HG03354 (cell line): ENCODE measurements at regions not wholly inside any gene's neighbourhood (a gene's known extent, or its start where the extent isn't known, plus 50 kb on each side); places are given as distances from the start of the nearest gene placed in this dataset.

Experiments used
- ATAC-seq: cut with Tn5 transposase; IDR thresholded peaks from one replicate; pipeline ENCODE4 v1.9.1; 2021; ENCODE audit warnings: mild to moderate bottlenecking; ENCODE audit not compliant: unreplicated experiment, poor library complexity, severe bottlenecking

DNA sequence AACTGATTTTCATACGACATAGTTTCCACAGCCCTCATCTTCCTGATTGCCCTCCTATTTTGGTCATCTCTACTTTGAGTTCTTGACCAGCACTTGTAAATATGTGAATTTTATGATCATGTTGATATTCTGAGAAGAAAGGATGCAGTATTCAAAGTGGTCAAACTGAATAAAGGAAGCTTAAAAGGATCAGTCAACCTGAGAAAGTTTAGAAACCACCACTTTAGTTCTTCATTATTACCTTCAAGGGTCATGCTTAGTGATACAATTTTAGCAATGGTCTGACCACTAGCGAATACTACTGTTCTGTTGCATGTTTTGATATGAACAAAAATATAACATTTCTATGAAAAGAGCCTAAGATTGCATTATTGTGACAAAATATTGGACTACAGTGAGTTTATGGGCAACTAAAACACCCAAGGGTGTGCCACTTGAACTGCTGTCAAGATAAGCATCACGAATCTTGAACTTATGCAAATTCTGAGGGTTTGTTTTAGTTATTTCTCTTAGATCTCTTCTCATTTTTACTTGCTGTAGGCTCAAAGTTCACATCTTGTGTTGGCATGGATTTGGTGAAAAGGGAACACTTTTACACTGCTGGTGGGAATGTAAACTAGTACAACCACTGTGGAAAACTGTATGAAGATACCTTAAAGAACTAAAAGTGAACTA, 247.7 kb downstream of the IPMK start:
- peak; percentile 53 for ATAC-seq

DNA sequence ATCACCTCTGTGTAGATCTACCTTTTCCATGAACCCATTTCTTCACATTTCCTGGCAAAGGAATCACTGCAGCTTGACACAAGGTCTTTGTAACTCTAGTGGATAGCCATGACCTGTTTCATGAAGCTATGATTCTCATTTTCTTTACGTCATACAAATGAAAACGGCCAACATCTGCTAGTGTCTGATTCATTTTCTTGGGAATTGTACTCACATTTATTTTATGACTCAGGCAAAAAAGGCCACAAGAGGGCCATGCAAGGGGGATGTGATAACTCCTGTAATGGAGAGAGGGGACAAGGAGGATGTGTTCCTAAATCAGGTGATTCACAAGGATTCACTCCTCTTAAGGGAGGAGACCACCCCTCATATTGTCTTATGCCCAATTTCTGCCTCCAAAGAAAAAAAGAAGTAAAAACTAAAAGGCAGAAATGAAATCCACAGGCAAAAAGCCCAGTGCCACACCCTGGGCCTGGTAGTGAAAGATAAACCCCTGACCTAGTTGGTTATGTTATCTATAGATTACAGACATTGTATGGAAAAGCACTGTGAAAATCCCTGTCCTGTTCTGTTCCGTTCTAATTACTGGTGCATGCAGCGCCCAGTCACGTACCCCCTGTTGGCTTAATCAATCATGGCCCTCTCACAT, 249.9 kb downstream of the IPMK start:
- no peak for ATAC-seq

DNA sequence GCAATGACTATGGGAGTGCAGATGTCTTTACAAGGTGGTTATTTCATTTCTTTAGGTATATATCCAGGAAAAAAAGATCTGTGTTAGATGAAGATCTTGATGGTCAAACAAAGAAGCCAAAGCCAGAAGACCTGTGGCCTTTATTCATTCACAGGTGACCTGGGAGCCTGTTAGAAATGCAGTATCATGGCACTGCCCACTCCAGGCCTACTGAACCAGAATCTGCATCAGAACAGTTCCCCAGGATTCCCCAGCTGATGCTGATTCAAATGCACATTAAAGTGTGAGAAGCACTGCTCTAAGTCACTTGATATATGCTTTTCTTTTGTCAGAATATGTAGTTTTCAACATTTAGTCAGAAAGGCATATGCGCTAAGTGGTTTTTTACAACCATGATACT, 251.1 kb downstream of the IPMK start:
- no peak for ATAC-seq

DNA sequence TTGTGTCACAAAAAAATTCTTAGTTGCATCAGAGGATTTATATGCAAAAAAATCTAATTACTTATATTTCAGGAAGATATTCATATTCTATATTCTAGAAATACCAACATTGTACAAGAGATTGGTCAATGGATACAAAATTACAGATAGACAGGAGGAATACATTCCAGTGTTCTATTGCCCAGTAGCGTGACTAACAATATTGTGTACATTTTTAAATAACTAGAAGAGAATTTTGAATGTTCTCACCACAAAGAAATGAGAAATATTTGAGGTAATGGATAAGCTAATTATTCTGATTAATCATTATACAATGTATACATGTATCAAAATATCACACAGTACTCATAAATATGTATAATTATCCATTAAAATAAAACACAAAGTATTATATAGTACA, 253.3 kb downstream of the IPMK start:
- ATAC-seq = no peak

DNA sequence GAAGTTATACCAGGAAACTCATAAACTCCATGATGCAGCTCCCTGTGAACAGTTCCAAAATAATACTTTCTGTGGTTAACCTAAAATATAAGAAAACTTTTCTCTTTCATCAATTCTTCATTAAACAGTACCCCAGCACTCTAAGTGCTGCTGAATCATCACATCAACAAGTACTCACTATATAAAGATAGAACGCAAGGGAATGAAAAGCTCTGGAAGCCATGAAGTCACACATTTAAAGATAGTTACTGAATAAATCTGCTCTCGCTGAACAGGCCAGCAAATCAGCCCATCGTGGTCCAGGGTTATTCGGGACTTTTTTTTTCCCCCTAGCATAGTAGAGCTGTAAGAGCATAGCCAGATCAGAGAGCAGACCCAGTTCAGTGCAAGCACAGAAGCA, 254.3 kb downstream of the IPMK start:
- no peak for ATAC-seq

DNA sequence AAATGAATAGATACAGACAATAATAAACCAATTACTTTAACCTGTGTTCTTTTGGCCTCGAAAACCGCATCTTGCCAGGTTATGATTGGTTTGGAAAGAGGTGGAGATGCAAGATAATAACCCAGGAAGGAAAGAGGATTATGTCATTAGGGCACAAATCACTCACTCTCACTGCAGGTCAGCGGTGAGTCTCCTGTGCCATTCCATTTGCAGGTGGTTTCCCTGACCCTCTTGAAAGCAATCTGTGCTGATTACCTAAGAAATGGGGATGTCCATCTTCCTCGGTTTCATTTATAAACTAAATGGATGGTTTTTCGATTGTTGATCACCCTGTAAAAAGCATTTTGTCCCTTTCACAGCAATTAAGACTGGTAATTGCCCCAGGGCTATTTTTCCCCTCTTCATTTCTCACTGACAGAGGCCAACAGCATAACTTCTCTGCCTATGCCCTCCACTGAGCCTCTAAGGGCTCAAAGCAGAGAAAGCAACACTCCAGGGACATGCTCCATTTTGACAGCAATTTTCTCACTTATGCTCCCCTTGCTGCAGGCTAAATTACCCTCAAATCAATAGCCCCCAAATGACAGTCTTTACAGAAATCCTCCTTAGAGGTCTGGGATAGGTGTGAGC, 257.5 kb downstream of the IPMK start:
- no peak for ATAC-seq

DNA sequence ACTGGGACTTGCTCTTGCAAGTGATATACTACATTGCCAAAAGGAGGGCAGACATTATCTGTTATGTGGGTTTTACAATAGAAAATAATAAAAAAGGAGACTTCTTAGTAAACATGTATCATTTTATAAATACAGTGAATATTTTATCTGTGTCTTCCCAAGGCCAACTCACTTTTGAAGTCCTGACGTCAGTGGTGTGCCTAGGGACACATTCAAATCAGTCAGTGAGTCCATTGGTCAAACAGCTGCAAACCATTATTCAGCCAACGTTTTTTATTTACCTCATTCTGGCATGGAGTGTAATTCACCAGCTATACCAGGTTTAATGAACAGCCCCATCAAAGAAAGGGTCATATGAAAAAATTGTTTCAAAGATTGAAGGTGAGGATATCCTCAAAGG, 263.7 kb downstream of the IPMK start:
- no peak for ATAC-seq

DNA sequence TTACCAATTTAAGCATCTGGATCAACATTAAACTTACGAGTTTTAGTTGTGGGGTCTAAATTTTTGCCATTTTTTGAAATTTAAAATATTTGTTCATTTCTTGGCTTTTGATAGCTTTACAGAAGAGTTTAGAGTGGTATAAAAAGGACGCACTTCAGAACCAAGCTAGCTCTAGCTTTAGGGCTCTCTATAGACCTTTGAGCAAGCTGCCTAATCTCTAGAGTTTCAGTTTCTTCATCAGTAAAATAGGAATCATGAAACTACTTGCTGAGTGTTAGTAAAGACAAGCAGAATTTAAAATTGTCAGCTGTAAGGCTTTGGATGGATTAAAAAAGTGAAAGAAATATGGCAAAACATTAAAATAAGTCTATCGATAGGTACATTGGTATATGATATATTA, 266.5 kb downstream of the IPMK start:
- ATAC-seq = no peak

DNA sequence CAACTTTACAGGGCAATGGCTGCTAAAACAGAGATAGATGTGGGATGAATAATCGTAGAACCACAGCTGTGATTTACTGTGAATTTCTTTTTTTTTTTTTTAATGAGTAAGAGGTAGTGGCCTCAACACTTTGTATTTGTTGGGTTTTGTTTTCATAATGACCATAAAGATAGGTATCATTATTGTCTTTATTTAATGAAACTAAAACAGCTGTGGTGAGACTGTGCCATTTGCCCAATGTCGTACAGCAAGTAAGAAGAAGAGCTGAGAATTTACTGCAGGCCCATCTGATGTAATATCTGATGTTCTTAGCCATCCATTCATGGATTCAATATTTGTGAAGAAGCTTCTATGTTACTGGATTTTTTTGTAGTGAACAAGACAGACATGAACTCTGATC, 271.2 kb downstream of the IPMK start:
- no peak for ATAC-seq

DNA sequence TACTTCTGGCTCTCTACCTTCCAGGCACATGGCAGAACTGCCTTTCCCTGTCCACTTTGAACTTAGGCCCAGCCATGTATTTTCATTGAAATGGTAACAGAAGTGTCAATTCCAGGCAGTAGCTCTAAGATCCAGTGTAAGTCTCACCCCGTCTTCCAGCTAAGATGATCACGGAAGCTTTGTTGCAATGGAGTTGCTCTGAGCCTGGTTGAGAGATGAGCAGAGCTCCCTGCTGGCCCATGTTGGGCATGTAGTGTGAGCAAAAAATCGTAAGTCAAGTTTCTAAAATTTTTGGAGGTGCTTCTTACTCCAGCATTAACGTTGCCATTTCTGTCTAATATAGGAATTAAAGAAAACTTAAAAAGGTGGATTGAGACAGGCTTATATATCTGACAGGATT, 274.4 kb downstream of the IPMK start:
- no peak for ATAC-seq

DNA sequence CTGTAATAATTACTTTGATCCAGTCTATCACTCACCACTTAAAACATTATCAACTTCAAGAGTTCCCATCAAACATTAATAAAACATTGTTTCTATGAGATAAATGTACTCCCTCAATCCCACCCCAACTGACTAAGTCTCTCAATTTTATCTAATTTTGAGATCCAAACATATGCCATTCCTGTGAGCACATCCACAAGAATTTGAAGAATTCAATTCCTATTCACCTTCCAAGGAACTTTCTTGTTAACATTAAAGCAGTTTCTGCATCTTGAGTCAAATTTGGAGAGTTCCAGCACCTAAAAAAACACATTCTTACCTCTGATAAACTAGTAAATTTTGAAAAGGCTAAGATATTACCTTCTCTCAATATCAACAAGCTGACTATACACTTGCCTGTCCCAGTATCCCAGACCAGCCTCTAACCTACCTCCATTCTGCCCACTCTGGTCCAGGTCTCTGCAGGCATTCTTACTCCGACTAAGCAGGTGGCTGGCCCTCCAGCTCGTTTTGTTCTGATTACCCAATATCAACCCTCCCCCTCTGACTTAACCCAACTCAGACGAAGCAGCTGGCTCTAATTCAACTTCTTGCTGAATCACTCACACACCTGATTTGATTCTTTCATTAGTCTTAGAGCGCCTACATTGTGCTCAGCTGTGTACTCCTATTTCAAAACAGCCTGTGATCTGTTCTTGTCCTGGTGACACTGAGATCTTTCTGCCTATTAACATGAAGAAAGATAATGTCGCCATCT, 275.2 kb downstream of the IPMK start:
- ATAC-seq = no peak

DNA sequence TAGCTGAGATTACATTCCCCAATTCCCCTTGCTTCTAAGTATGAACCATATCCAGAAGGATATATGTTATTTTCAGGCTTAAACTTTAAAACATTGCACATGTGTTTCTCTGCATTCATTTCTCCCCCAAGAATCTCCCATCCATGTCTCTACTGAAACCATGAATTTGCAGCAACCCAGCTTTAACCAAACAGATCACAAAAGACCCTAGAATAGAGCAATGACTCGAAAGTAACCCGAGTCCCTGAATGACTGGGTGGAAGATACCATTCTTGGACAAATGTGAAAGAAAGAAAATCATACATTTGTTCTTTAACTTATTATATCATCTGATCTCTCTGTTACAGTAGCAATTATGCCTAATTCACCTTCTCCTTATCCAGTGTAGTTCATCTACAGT, 278.7 kb downstream of the IPMK start:
- ATAC-seq = no peak

DNA sequence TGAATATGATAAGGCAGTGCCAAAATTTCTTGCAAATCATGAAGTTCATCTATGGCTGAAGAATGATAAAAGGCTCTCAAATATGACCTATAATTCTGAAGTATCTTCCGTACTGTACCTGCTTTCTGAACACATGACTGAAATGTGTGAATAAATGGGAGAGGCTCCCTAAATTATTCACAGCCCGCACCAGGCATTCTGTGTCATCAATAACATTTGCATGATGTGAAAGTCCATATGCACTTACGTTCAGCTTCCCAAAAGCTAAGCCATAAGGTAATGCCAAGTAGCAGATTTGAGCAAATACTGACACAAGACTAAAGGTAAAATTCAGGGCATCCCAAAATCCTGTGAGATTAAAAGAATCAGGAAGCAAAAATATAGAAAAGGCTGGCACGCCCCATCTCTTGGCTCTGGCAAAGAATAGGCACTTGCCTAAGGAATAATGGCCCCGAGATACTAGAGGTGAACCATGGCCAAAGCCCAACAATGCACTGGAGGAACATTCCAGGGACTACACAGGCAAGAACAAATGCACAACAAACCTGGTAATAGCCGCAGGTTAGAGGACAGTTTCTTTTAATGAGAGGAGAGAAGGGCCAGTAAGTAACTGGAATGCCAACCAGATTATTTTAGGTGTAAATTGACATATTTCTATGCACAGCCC, 280.5 kb downstream of the IPMK start:
- no peak for ATAC-seq

DNA sequence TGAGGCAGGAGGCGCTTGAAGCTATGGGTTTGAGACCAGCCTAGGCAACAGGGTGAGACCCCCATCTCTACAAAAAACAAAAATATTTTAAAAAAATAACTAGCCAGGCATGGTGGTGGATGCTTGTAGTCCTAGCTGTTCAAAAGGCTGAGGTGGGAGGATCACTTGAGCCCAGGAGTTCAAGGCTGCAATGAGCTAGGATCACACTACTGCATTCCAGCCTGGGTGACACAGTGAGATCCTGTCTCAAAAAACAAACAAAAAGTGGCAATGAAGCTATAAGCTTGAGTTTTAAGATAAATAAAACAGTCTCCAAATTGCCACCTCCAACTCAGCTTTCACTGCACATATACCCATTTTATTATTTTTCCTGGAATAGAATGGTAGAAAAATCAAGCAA, 281.3 kb downstream of the IPMK start:
- ATAC-seq = no peak

DNA sequence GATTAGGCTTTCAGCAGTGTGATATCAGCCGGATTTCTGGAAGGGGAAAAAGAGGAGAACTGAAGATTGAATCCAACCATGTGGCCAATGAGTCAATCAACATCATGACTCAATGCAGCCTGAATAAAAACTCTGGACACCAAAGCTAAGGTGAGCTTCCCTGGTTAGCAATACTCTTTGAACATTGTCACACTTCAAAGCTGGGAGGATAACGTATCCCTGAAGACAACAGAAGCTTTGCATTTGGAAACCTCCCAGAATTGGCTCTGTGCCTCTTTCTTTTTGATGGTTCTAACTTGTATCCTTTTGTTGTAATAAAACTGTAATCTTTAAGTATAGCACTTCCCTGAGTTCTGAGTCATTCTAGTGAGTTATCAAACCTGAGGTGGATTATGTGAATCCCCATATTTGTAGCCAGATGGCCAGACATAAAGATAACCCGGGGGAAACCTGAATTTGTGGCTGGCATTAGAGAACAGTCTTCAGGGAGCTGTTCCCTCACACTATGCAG, 284.4 kb downstream of the IPMK start:
- no peak for ATAC-seq

DNA sequence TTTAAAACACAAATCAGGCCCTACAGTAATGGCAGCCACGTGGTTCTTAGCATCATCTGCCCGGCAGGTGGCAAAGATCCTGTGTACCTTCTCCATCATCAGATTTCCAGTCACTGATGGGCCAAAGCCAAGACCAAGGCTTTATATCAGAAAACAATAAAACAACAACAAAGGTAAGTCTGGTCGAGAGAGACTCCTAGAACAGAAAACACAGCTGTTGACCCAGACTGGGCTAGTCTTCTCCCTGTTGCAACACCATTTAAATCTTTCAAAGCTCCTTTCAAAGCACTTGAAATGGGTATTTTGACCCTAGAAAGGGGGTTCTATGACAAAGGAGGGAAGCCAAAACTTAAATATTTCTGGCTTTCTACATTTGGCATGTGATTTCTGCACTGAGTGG, 285.6 kb downstream of the IPMK start:
- no peak for ATAC-seq

DNA sequence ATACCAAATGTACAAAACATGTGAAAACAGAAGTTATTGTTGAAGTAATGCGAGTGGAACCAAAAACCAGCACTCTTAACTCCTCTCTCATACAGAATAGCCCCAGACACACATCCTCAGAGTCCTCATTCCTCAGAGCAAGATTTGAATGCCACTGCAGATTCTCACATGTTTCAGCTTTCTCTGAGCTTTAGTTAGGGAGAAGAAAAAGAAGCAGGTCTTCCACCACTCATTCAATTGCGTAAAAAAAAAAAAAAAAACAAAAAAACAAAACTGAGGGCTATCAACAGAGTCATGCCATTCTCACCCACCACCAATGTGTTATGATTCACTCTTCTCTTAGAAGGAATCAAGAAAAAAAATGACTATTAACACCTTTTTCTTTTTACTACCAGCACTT, 287.7 kb downstream of the IPMK start:
- ATAC-seq = no peak

DNA sequence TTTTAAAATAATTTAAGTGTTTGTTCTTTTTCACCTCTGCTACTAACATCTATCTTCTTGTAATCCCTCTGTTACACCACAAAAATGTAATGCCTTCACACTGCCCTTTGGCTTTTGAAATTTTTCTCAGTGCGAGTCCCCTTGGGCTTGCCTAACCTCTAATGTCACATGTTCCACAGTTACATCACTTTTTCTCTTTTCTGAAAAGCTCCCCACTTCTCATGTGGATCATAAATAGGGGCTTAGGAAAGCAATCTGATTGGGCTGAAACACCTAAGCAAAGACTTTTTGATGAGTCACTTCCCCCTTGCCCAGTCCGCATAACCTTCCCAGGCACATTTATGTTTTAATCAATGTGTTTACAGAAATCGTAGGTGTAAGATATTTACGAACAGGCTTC, 288.2 kb downstream of the IPMK start:
- no peak for ATAC-seq

DNA sequence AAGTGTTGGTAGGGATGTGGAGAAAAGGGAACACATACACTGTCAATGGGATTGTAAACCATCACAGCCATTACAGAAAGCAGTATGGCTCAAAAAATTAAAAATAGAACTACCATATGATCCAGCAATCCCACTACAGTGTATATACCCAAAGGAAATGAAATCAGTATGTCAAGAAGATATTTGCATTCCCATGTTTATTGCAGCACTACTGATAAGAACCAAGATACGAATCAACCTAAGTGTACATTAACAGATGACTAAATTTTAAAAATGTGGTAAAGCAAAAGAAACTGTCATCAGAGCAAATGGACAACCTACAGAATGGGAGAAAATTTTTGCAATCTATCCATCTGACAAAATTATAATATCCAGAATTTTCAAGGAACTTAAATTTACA, 290.4 kb downstream of the IPMK start:
- no peak for ATAC-seq

DNA sequence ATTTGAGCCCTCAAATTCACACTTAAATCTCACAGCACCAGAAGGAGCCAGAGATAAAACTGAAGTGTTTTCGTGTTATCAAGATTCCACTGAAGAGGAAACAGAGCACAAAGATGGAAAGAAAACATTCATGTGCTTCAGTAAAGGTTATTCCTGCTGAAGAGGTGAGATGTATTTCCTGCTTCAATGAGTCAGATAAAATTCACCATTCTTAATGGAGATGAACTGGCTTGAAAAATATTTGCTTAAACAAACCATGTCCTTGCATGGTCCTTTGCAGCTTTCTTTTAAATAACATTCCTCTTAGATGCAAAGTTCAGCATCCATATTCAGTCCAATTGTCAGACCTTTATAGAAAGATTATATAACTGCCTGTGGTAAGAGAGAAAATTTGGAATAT, 294.2 kb downstream of the IPMK start:
- no peak for ATAC-seq
